HFFc6 (cell line): ENCODE measurements at regions not wholly inside any gene's neighbourhood (a gene's known extent, or its start where the extent isn't known, plus 50 kb on each side); places are given as distances from the start of the nearest gene placed in this dataset.
"Not testable (repeated sequence)": the region's sequence is repeated elsewhere in the genome, so short reads cannot be mapped to it uniquely, and the experiment has no call there.

Source experiments
- DNase-seq: peaks from one replicate; pipeline ENCODE4 v3.0.0-alpha.2; 2018
- H3K27ac Mint-ChIP-seq: 2 replicates; pipeline ENCODE4 v1.8.0; 2020; ENCODE audit warnings: mild to moderate bottlenecking, mixed read lengths
- H3K27me3 Mint-ChIP-seq: 2 replicates; pipeline ENCODE4 v1.8.0; 2021; ENCODE audit warnings: mild to moderate bottlenecking, moderate library complexity, mixed read lengths; ENCODE audit not compliant: insufficient read depth
- H3K36me3 Mint-ChIP-seq: 2 replicates; pipeline ENCODE4 v1.8.0; 2021; ENCODE audit warnings: low read depth, mixed read lengths
- H3K4me1 Mint-ChIP-seq: 2 replicates; pipeline ENCODE4 v1.8.0; 2020; ENCODE audit warnings: low read depth, mixed read lengths
- H3K4me3 Mint-ChIP-seq: 2 replicates; pipeline ENCODE4 v1.8.0; 2020; ENCODE audit warnings: mild to moderate bottlenecking, moderate library complexity, mixed read lengths
- H3K9me3 Mint-ChIP-seq: 2 replicates; pipeline ENCODE4 v1.8.0; 2020; ENCODE audit warnings: mild to moderate bottlenecking, mixed read lengths
- TF ChIP-seq, protein P1 (sequence below): fragments of 200-600 bp; sonication (generic); IDR thresholded peaks from 2 replicates; pipeline ENCODE4 v1.5.0; 2021; ENCODE audit warnings: antibody characterized with exemption, mild to moderate bottlenecking

DNA sequence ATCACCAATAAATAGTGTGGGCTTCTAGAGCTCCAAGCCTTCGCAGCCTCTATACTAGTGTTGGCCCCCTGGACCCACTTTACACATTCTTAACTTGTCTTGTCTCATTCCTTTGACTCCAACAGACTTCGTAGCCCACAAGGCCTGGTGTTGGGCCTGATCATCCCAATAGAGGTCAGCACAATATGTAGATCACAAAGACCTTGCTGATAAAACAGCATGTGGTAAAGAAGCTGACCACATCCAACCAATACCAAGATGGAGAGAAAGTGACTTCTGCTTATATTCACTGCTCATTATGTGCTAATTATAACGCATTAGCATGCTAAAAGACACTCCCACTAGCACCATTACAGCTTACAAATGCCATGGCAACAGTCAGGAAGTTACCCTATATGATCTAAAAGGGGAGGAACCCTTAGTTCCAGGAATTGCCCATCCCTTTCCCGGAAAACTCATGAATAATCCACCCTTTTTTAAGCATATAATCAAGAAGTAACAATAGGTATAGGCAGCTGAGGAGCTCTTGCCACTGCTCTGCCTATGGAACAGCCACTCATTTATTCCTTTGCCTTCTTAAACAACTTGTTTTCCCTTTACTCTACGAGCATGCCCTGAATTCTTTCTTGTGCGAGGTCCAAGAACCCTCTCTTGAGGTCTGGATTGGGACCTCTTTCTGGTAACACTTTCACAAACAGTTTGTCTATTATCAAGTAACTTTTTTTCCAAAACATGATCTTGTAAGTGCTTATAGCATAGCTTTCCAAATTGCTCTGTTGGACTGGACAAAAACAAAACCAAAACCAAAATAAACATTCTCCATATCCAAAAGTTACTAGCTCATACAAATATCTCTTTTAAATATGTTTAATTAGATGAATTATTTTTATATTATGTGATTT is 54.6 kb upstream of the ECHDC1 start:
- Mint-ChIP-seq H3K4me1 (peaks cover 9% of the 10 kb centered on the region; the same call in 1 of the 2 replicates), H3K36me3 (no peaks in the 10 kb centered on the region), H3K27me3 (no peaks in the 10 kb centered on the region), H3K4me3 (peak overlapping the region; percentile 69), H3K27ac (peak overlapping the region; percentile 17; the same call in 1 of the 2 replicates), H3K9me3 (no peaks in the 10 kb centered on the region)
- TF ChIP-seq, protein P1, sequence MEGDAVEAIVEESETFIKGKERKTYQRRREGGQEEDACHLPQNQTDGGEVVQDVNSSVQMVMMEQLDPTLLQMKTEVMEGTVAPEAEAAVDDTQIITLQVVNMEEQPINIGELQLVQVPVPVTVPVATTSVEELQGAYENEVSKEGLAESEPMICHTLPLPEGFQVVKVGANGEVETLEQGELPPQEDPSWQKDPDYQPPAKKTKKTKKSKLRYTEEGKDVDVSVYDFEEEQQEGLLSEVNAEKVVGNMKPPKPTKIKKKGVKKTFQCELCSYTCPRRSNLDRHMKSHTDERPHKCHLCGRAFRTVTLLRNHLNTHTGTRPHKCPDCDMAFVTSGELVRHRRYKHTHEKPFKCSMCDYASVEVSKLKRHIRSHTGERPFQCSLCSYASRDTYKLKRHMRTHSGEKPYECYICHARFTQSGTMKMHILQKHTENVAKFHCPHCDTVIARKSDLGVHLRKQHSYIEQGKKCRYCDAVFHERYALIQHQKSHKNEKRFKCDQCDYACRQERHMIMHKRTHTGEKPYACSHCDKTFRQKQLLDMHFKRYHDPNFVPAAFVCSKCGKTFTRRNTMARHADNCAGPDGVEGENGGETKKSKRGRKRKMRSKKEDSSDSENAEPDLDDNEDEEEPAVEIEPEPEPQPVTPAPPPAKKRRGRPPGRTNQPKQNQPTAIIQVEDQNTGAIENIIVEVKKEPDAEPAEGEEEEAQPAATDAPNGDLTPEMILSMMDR, result no peak
- DNase-seq, result no peak

- H3K36me3 Mint-ChIP-seq, H3K4me3 Mint-ChIP-seq, H3K9me3 Mint-ChIP-seq, H3K27ac Mint-ChIP-seq, H3K4me1 Mint-ChIP-seq, DNase-seq, H3K27me3 Mint-ChIP-seq: not testable (repeated sequence)
Measured at GRCh38 chr6:127397171-127397597, 53.8 kb upstream of the ECHDC1 start.
